ENCODE measurements at regions not wholly inside any gene's neighbourhood (a gene's known extent, or its start where the extent isn't known, plus 50 kb on each side); places are given as distances from the start of the nearest gene placed in this dataset.

GRCh38 chr6:133754298-133754697 lies 134.6 kb upstream of the TCF21 start:
- no peak overlapping the region for H3K4me2 ChIP-seq
- no peak overlapping the region for H3K27ac ChIP-seq (ENCODE audit: low read depth in 2 of 2, low read length in 1 of 2)
- no peak overlapping the region for H3K9ac ChIP-seq
- ChIA-PET CTCF (no interaction called here), POLR2A (no interaction called here)
- no peaks in the 10 kb centered on the region for H4K20me1 ChIP-seq (ENCODE audit: insufficient read depth)
- H3K79me2 ChIP-seq (ENCODE audit: insufficient read depth), result no peaks in the 10 kb centered on the region
- H3K4me1 ChIP-seq (ENCODE audit: control insufficient read depth in 1 of 2, insufficient read depth in 2 of 2, low read depth in 1 of 2, low read length in 1 of 2), result no peaks in the 10 kb centered on the region
- H3K27me3 ChIP-seq (ENCODE audit: insufficient read depth), result peaks cover 3% of the 10 kb centered on the region
- no peak for TF ChIP-seq IRF3 (IDR thresholded peaks at IDR 0.05; ENCODE audit: low read depth, low read length)
- TF ChIP-seq SMC3 (IDR thresholded peaks at IDR 0.05; ENCODE audit: low read depth, low read length), result no peak
- no peak for TF ChIP-seq PBX3 (IDR thresholded peaks at IDR 0.05)
- no peak for TF ChIP-seq TEAD4 (IDR thresholded peaks at IDR 0.05; ENCODE audit: borderline replicate concordance, insufficient read depth)
- TF ChIP-seq FOXJ3 (CRISPR knock-in tag; IDR thresholded peaks at IDR 0.05), result no peak
- TF ChIP-seq GABPA (IDR thresholded peaks at IDR 0.05; ENCODE audit: low read depth), result no peak
- no peak for TF ChIP-seq REST (IDR thresholded peaks at IDR 0.05; ENCODE audit: low read depth, low read length)
- no peak for TF ChIP-seq FOSL2 (IDR thresholded peaks at IDR 0.05; ENCODE audit: borderline replicate concordance, low read depth)
- no peak for TF ChIP-seq CHD2 (IDR thresholded peaks at IDR 0.05; ENCODE audit: low read length, partially characterized antibody)
- TF ChIP-seq MXI1 (IDR thresholded peaks at IDR 0.05; ENCODE audit: low read depth, low read length), result no peak
- TF ChIP-seq MAX (IDR thresholded peaks at IDR 0.05; ENCODE audit: low read depth), result no peak
- no peaks in the 10 kb centered on the region for H3F3A ChIP-seq (replicated peaks; ENCODE audit: insufficient read depth)
- H3K9me2 ChIP-seq, result no peaks in the 10 kb centered on the region
- no peak for DNase-seq
- no peak overlapping the region for H2AFZ ChIP-seq (ENCODE audit: low read depth)
- H3K36me3 ChIP-seq (replicated peaks in 1 of 2; ENCODE audit: control insufficient read depth in 1 of 2, insufficient read depth in 2 of 2, low read length in 1 of 2), result no peaks in the 10 kb centered on the region
- WGBS (ENCODE audit: low lambda C conversion rate), result 27% methylated on average over 1 of the region's 1 CpG
- H3K4me3 ChIP-seq (ENCODE audit: low read depth in 2 of 2, low read length in 1 of 2), result no peak overlapping the region
- no peaks in the 10 kb centered on the region for H3K9me3 ChIP-seq
